Activated effector memory CD4-positive, alpha-beta T cell treated with Interleukin-2 at 50 U/mL for 16 hours (primary cell): ENCODE measurements at regions not wholly inside any gene's neighbourhood (a gene's known extent, or its start where the extent isn't known, plus 50 kb on each side); places are given as distances from the start of the nearest gene placed in this dataset.
"Not testable (repeated sequence)": the region's sequence is repeated elsewhere in the genome, so short reads cannot be mapped to it uniquely, and the experiment has no call there.

Experiments used
- DNase-seq: peaks from one replicate; pipeline ENCODE4 v3.0.0-alpha.2; 2020

GRCh38 chr14:89519040-89519439 lies 102.0 kb upstream of the FOXN3 start:
- no peak for DNase-seq

GRCh38 chr14:89516173-89516572 lies 99.1 kb upstream of the FOXN3 start:
- no peak for DNase-seq

- no peak for DNase-seq
Measured at GRCh38 chr14:89514601-89515000, 97.6 kb upstream of the FOXN3 start.

DNA sequence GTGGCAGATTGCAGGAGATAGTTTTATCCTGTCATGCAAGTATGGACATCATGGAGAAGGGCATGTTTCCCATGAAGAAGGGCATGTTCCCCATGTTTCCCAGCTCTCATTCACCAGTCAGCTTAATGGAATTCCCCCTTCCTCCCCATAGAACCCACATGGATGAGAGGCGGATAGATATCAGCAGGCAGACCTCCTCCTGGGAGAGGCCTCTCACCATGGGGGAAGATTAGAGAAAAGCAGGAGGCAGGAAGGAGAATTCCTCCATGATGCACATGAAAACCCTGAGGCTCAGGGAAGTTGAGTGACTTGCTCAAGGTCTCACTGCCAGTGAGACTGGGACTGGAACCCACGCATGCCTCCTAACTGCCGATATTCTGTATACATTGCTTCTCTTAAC lies 92.9 kb upstream of the FOXN3 start:
- DNase-seq, result no peak

- DNase-seq, result no peak
Measured at GRCh38 chr14:89508863-89509262, 91.8 kb upstream of the FOXN3 start.

- no peak for DNase-seq
Measured at GRCh38 chr14:89507926-89508460, 91.0 kb upstream of the FOXN3 start.

GRCh38 chr14:89507521-89507920 lies 90.5 kb upstream of the FOXN3 start:
- no peak for DNase-seq

- not testable (repeated sequence) for DNase-seq
Measured at GRCh38 chr14:89506891-89507452, 89.9 kb upstream of the FOXN3 start.

GRCh38 chr14:89504602-89505313 lies 87.7 kb upstream of the FOXN3 start:
- DNase-seq, result no peak

- DNase-seq, result no peak
Measured at GRCh38 chr14:89504091-89504490, 87.1 kb upstream of the FOXN3 start.

DNA sequence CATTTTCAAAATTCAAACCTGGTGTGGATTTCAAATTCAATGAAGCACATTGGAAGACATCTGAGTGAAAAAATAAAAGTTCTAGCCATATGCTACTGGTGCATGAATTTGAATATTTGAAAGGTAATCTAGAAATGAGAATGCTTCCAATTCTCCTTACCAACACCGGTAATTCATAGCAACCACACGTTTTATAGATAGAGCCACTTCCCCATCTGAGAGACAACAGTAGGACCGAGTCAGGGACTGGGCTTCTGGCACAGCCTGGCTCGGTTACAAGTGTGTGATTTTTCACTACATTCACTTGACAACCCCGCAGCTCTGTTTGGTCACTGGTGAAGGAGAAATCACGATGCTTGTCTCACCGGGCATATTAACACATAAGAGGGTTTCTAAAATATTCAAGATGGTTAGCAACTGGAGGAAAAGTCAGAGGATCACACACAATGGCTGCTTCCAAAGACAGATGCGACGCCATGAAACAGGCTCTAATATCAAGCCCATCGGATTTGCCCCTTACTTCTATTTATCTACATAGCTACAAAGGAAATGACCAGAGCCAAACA lies 86.5 kb upstream of the FOXN3 start:
- DNase-seq, result no peak

DNA sequence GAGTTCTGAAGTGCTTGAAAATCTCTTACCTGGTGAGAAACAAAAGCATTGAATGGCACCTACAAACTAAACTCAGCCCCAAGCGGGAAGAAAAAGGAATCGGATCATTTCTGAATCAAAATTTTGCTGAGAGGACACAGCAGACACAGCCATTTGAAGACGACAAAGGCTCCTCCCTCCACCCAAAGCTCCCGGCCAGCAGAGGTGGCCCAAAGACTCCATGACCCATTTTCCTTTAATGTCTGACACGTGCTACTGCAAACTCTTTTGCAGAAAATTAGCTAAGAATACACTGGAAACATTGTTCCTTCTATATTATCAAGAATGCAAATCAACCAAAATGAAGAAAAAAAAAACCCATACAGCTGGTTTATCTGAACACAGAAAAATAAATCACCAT lies 85.9 kb upstream of the FOXN3 start:
- DNase-seq, result no peak

- no peak for DNase-seq
Measured at GRCh38 chr14:89501381-89501780, 84.3 kb upstream of the FOXN3 start.

GRCh38 chr14:89500303-89500702 lies 83.3 kb upstream of the FOXN3 start:
- no peak for DNase-seq

GRCh38 chr14:89498878-89499277 lies 81.8 kb upstream of the FOXN3 start:
- DNase-seq, result no peak

GRCh38 chr14:89495718-89496117 lies 78.7 kb upstream of the FOXN3 start:
- DNase-seq, result no peak

DNA sequence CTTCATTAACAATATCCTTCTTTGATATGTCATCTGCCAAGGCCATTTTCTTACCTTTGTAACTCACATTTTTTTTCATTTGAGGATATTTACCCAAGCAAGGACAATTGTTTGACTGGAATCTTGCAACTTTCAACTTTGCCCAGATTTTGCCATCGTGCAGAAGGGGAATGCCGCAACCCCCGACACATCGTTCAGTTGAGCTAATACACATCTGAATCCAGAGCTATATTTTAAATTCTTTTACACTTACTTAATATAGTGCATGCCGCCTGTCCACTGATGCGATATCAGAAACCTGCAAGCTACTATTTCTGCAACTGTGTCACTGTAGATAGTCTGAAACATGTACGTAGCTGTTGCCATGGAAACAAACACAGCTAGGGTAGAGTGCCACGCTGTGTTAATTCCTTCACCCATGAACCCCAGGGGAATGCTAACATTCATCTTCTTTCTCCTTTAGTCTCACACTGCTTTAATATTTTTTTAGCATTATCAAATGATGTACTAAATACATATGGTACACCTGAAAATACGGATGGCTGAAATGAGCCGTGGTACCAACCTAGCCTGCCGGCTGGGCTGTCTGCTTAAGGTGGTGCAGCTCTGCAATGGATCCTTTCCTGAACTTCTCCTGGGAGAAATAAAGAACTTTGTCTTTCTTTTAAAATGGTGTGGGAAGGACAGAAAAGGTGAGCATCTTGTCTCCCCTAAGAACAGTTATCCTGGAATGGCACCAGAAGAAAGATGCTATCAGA lies 77.0 kb upstream of the FOXN3 start:
- no peak for DNase-seq

DNA sequence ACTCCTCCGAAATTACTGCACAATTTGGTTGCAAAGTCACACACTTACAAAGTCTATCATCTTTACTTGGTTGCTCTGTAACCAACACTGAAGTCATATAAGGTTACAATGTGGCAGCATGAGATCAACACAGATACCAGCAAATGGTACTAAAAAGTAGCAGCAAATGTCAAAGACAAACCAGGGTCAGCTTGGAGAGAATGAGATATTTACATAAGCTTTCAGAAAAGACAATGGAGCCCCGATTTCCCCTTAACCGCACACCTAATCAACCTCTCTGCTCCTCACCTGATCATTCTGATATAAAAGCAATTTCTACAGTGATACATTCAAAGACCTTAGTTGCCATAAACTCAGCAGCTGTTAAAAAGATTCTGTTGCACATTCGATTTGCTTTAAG lies 76.4 kb upstream of the FOXN3 start:
- no peak for DNase-seq

DNA sequence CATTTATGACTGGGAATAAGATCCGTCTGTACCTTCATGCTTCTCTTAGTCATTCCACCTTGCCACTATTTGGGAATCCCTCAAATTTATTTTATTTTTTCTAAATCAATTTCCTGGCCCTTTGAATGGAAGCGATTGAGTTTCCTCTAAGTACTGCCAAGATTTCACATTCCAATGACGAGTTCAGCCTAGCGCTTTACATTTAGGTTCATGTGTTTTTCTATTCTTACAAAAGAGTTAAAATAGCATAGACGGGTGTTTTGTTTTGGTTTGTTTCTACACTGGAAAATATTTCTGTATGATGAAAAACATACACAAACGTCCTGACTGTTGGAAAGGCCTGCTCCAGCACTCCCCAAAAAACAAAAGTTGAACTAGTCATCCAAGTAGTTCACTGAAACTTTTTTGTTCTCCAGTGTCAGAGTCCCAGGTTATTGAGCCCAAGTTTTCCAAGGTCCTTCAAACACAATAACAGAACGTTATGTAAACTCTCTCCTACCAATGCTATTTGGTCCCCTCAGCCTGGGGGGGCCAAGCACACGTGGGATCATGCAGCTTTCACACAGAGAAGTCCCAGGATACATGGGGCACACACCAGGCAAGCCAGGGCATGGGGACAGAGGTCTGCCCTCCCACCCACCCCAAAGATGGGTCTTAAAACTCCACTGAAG lies 74.8 kb upstream of the FOXN3 start:
- no peak for DNase-seq

GRCh38 chr14:89490466-89490865 lies 73.4 kb upstream of the FOXN3 start:
- DNase-seq, result no peak

DNA sequence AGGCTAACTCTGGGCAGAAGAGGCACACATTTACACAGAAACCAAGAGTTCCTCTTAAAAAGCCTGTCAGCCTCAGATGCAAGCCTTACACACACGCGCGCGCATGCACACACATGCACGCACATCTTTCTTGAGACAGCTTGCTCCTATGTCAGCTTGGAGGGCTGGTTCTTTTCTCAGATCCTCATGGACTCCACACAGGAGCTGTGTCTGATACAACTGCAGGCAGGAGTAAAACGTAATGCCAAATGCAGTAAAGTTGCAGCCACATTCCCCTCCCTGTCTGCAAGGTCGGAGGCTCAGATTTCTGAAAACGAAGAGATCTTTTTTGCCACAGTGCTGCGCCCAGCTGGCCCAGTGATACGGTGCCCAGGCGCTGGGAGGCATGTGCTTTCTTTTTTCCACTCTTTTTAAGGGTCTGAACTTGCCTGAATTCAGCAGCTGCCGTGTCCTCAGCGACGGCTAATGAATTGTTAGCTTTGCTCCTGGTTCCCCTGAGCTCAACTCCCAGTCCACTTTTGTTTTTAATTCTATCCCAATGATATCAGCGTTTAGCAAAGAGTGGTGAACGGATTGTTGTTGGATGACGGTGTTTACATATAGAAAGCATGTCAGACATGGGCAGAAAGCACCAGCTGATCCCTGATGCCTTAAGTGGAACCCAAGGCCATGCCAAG lies 72.9 kb upstream of the FOXN3 start:
- DNase-seq, result no peak

- no peak for DNase-seq
Measured at GRCh38 chr14:89486961-89487360, 69.9 kb upstream of the FOXN3 start.

DNA sequence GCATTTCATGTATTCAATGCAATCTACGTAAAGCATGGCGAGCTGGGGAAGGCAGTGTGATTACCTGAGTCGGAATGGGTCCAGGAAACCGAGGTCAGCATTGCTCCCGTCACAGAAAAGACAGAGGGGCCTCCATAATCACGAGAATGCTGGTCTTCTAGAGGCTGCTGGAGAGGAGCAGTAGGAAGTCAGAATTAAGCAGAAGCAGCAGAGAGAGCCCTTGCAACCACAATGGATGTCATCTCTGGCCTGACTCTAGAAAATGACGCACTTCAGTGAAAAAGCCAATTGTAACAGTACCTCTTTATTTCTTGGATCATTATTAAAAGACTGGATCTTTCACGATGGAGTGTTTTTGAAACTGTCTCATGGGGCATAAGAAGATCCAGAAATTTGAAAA lies 69.5 kb upstream of the FOXN3 start:
- no peak for DNase-seq
